ENCODE measurements at regions not wholly inside any gene's neighbourhood (a gene's known extent, or its start where the extent isn't known, plus 50 kb on each side); places are given as distances from the start of the nearest gene placed in this dataset.

DNA sequence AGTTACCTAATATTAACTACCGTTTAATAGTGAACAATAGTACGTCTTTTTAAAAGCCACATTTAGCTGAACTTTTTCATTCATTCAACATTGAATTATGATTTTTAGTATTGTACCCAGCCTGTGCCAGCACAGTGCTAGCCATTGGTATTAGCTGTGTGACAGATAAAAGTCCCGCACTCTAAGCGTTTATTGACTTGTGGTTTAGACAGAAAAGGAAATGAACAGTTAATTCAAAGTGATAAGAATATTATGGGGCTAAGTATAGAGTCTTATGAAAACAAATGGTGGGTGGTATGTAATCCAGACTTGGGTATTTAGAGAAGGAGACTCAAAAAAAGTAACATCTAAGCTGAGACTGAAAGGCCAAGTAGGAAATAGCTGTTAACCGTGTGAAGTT lies 202.3 kb downstream of the RPS12 start:
- no peak for TF ChIP-seq YY1 (IDR thresholded peaks at IDR 0.05; ENCODE audit: insufficient read depth, insufficient read length)
- no peak for TF ChIP-seq ZNF274 (IDR thresholded peaks at IDR 0.05; ENCODE audit: low read depth, low read length)

All from NT2/D1 (cell line).